Central memory CD4-positive, alpha-beta T cell (primary cell): ENCODE measurements at regions not wholly inside any gene's neighbourhood (a gene's known extent, or its start where the extent isn't known, plus 50 kb on each side); places are given as distances from the start of the nearest gene placed in this dataset.
"Not testable (repeated sequence)": the region's sequence is repeated elsewhere in the genome, so short reads cannot be mapped to it uniquely, and the experiment has no call there.

Experiments
- DNase-seq: peaks from one replicate; pipeline ENCODE4 v3.0.0; 2022

- DNase-seq, result no peak
Observed at GRCh38 chr1:209100460-209100859, 483.1 kb upstream of the CAMK1G start.

- no peak for DNase-seq
Observed at GRCh38 chr1:209101106-209101505, 482.4 kb upstream of the CAMK1G start.

- DNase-seq, result no peak
Observed at GRCh38 chr1:209102120-209102519, 481.4 kb upstream of the CAMK1G start.

GRCh38 chr1:209102531-209102930, 481.0 kb upstream of the CAMK1G start:
- DNase-seq, result no peak

GRCh38 chr1:209103092-209103491, 480.4 kb upstream of the CAMK1G start:
- DNase-seq, result no peak

- DNase-seq, result no peak
Observed at GRCh38 chr1:209104646-209105045, 478.9 kb upstream of the CAMK1G start.

GRCh38 chr1:209105701-209106100, 477.8 kb upstream of the CAMK1G start:
- no peak for DNase-seq

GRCh38 chr1:209106237-209106741, 477.2 kb upstream of the CAMK1G start:
- DNase-seq, result no peak

GRCh38 chr1:209106861-209107260, 476.7 kb upstream of the CAMK1G start:
- DNase-seq, result no peak

GRCh38 chr1:209107535-209107934, 476.0 kb upstream of the CAMK1G start:
- DNase-seq, result no peak

GRCh38 chr1:209109001-209109785, 474.3 kb upstream of the CAMK1G start:
- no peak for DNase-seq

GRCh38 chr1:209113521-209113920, 470.0 kb upstream of the CAMK1G start:
- no peak for DNase-seq

GRCh38 chr1:209116705-209117104, 466.8 kb upstream of the CAMK1G start:
- DNase-seq, result no peak

- DNase-seq, result no peak
Observed at GRCh38 chr1:209123601-209124000, 459.9 kb upstream of the CAMK1G start.

- not testable (repeated sequence) for DNase-seq
Observed at GRCh38 chr1:209129091-209129490, 454.4 kb upstream of the CAMK1G start.

GRCh38 chr1:209130886-209131285, 452.6 kb upstream of the CAMK1G start:
- DNase-seq, result no peak

GRCh38 chr1:209132736-209133467, 450.6 kb upstream of the CAMK1G start:
- no peak for DNase-seq

- no peak for DNase-seq
Observed at GRCh38 chr1:209134001-209134400, 449.5 kb upstream of the CAMK1G start.

GRCh38 chr1:209143916-209144315, 439.6 kb upstream of the CAMK1G start:
- no peak for DNase-seq

GRCh38 chr1:209150114-209150513, 433.4 kb upstream of the CAMK1G start:
- no peak for DNase-seq

- no peak for DNase-seq
Observed at GRCh38 chr1:209153411-209153810, 430.1 kb upstream of the CAMK1G start.

- DNase-seq, result no peak
Observed at GRCh38 chr1:209154912-209155311, 428.6 kb upstream of the CAMK1G start.

- DNase-seq, result no peak
Observed at GRCh38 chr1:209155546-209155945, 428.0 kb upstream of the CAMK1G start.

GRCh38 chr1:209156991-209157390, 426.5 kb upstream of the CAMK1G start:
- no peak for DNase-seq
